ENCODE measurements at regions not wholly inside any gene's neighbourhood (a gene's known extent, or its start where the extent isn't known, plus 50 kb on each side); places are given as distances from the start of the nearest gene placed in this dataset.

- no peak for TF ChIP-seq CTCF (IDR thresholded peaks at IDR 0.05; ENCODE audit: borderline replicate concordance)
- no peak overlapping the region for H3K27ac ChIP-seq (replicated peaks)
- no peak for DNase-seq
- no peaks in the 10 kb centered on the region for H3K9me3 ChIP-seq (replicated peaks)
- H3K36me3 ChIP-seq = no peaks in the 10 kb centered on the region
- intact Hi-C loops (cut with micrococcal nuclease) = no loop called here
- H3K4me1 ChIP-seq = no peaks in the 10 kb centered on the region
- H3K27me3 ChIP-seq (ENCODE audit: low read depth) = no peaks in the 10 kb centered on the region
- H3K4me3 ChIP-seq = no peak overlapping the region
These were observed 226.1 kb downstream of the DTWD2 start for GRCh38 chr5:118762291-118762690.

GRCh38 chr5:118761814-118762213 is 226.5 kb downstream of the DTWD2 start:
- Histone ChIP-seq H3K9me3 (replicated peaks) (no peaks in the 10 kb centered on the region), H3K4me1 (no peaks in the 10 kb centered on the region), H3K27ac (replicated peaks) (no peak overlapping the region), H3K4me3 (no peak overlapping the region), H3K36me3 (no peaks in the 10 kb centered on the region), H3K27me3 (ENCODE audit: low read depth) (no peaks in the 10 kb centered on the region)
- intact Hi-C loops (cut with micrococcal nuclease) = no loop called here
- DNase-seq = no peak
- TF ChIP-seq CTCF (IDR thresholded peaks at IDR 0.05; ENCODE audit: borderline replicate concordance) = no peak

- Histone ChIP-seq H3K9me3 (replicated peaks) (no peaks in the 10 kb centered on the region), H3K4me1 (no peaks in the 10 kb centered on the region), H3K27me3 (ENCODE audit: low read depth) (no peaks in the 10 kb centered on the region), H3K36me3 (no peaks in the 10 kb centered on the region), H3K4me3 (no peak overlapping the region), H3K27ac (replicated peaks) (no peak overlapping the region)
- TF ChIP-seq CTCF (IDR thresholded peaks at IDR 0.05; ENCODE audit: borderline replicate concordance) = no peak
- intact Hi-C loops (cut with micrococcal nuclease) = no loop called here
- no peak for DNase-seq
These were observed 235.4 kb downstream of the DTWD2 start for GRCh38 chr5:118752969-118753368.

- no peak for DNase-seq
- no peaks in the 10 kb centered on the region for H3K9me3 ChIP-seq (replicated peaks)
- no peak for TF ChIP-seq CTCF (IDR thresholded peaks at IDR 0.05; ENCODE audit: borderline replicate concordance)
- H3K27me3 ChIP-seq (ENCODE audit: low read depth) = no peaks in the 10 kb centered on the region
- H3K27ac ChIP-seq (replicated peaks) = no peak overlapping the region
- no peaks in the 10 kb centered on the region for H3K36me3 ChIP-seq
- intact Hi-C loops (cut with micrococcal nuclease) = no loop called here
- no peaks in the 10 kb centered on the region for H3K4me1 ChIP-seq
- no peak overlapping the region for H3K4me3 ChIP-seq
These were observed 252.0 kb downstream of the DTWD2 start for GRCh38 chr5:118736396-118736795.

- no peak overlapping the region for H3K4me3 ChIP-seq
- H3K27ac ChIP-seq (replicated peaks) = no peak overlapping the region
- TF ChIP-seq CTCF (IDR thresholded peaks at IDR 0.05; ENCODE audit: borderline replicate concordance) = no peak
- H3K36me3 ChIP-seq = no peaks in the 10 kb centered on the region
- H3K27me3 ChIP-seq (ENCODE audit: low read depth) = no peaks in the 10 kb centered on the region
- no peaks in the 10 kb centered on the region for H3K4me1 ChIP-seq
- no peak for DNase-seq
- H3K9me3 ChIP-seq (replicated peaks) = no peaks in the 10 kb centered on the region
- intact Hi-C loops (cut with micrococcal nuclease) = no loop called here
These were observed 255.0 kb downstream of the DTWD2 start for GRCh38 chr5:118733394-118733793.

- no peaks in the 10 kb centered on the region for H3K4me1 ChIP-seq
- no peak overlapping the region for H3K4me3 ChIP-seq
- H3K27ac ChIP-seq (replicated peaks) = no peak overlapping the region
- intact Hi-C loops (cut with micrococcal nuclease) = no loop called here
- H3K27me3 ChIP-seq (ENCODE audit: low read depth) = no peaks in the 10 kb centered on the region
- no peaks in the 10 kb centered on the region for H3K36me3 ChIP-seq
- H3K9me3 ChIP-seq (replicated peaks) = no peaks in the 10 kb centered on the region
- TF ChIP-seq CTCF (IDR thresholded peaks at IDR 0.05; ENCODE audit: borderline replicate concordance) = no peak
- no peak for DNase-seq
These were observed 260.2 kb downstream of the DTWD2 start for GRCh38 chr5:118728191-118728590.

Data from left ventricle myocardium inferior (tissue), 1 donor.